ENCODE measurements at regions not wholly inside any gene's neighbourhood (a gene's known extent, or its start where the extent isn't known, plus 50 kb on each side); places are given as distances from the start of the nearest gene placed in this dataset.
"Not testable (repeated sequence)": the region's sequence is repeated elsewhere in the genome, so short reads cannot be mapped to it uniquely, and the experiment has no call there.

DNA sequence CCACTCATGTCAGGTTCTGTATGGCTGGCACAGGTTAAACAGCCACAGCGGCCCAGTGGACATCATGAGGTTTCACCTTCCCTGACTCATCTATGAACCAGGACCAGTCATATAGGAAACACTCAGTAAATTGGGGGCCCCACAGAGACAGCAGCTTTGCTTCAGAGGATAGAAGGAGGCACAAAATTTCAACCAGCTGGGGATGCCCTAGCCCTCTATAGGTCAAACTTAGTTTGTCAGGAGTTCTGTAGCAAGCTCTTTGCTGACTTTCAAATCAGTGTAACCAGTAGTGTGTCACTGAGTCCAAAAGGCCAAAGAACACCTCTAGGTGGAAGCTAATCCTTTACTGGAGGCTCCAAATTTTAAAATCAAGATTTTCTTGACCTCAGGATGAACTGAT lies 4157.8 kb upstream of the TPTE start:
- H3K9me3 ChIP-seq, H3K4me3 ChIP-seq, ATAC-seq, H3K4me1 ChIP-seq, H3K27ac ChIP-seq, H3K36me3 ChIP-seq, H3K27me3 ChIP-seq: not testable (repeated sequence)
- no CpG with 5 or more reads among the region's 1 CpG for WGBS, 2 donors (ENCODE audit: low coverage in 1 of 2)

DNA sequence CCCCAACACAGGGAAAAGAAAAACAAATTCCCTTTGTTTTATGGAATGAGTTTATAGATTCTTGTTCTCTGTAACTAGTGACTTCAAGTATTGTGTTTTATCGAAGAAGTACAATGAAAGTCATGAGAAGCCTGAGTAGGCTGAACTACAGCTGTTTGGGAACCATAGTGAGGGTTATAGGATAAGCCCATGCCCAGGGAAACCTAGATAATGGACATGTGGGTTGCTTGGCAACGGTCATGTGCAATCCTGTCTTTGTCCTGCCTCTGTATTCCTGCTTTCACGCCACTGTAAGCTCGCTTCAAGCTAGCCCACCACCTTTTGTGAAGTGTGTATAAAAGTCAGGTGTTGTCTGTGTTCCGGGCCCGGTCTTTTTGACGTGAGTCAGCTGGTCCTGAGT lies 4152.6 kb upstream of the TPTE start:
- not testable (repeated sequence) for H3K9me3 ChIP-seq, H3K36me3 ChIP-seq, H3K27me3 ChIP-seq, H3K4me1 ChIP-seq, ATAC-seq
- 11 to 17% methylated on average over 2 to 3 of the region's 7 CpGs for WGBS, 2 donors (ENCODE audit: low coverage in 1 of 2)
- Histone ChIP-seq H3K27ac (peak overlapping the region; percentile 65 to 93 (median 86)), H3K4me3 (peak overlapping the region; percentile 32 to 35)

DNA sequence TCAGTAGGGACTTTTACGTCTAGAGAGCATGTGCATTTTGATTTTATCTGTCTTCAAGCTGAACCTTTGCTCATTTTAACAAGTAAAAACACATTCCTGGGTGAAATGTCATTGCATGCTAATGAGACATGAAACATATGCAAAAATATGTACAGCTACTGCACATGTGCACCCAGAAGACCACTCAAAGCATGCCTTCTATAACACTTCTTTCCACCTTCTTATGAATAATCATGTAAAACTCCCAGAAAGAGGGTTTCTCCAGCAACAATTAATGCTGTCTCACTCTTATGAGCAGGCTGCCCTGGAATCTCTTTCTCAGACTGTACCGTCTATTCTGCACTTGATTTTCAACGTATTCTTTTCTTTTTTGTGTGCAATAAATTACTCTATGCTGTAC lies 4148.1 kb upstream of the TPTE start:
- WGBS, 2 donors (ENCODE audit: low coverage in 1 of 2), result no CpG with 5 or more reads among the region's 3 CpGs
- not testable (repeated sequence) for H3K4me1 ChIP-seq, H3K9me3 ChIP-seq, ATAC-seq, H3K36me3 ChIP-seq, H3K4me3 ChIP-seq, H3K27ac ChIP-seq
- H3K27me3 ChIP-seq, result peaks cover 11% of the 10 kb centered on the region

DNA sequence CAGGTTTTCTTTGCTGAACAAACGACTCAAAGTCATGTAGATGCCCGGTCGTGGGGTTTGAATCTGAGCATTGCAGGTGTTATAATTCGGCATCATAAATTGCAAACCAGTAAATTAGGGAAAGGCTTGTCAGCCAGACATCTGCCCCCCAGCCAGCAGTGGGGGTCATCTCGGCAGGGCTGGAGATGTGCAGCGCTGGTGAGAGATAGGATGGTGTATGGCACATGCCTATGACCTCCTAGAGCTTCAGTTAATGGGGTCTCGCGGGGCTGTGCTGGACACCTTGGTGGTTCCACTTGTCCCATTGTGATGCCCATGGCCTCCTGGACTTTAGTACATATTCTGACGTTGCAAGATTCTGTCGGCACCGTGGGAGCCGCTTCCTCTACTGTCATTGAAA lies 4147.2 kb upstream of the TPTE start:
- not testable (repeated sequence) for H3K27ac ChIP-seq, ATAC-seq, H3K36me3 ChIP-seq, H3K4me1 ChIP-seq, H3K9me3 ChIP-seq, H3K4me3 ChIP-seq
- 19 to 46% methylated on average over 7 to 11 of the region's 12 CpGs for WGBS, 2 donors (ENCODE audit: low coverage in 1 of 2)
- peaks cover 11% of the 10 kb centered on the region for H3K27me3 ChIP-seq
- TF ChIP-seq, protein P1, sequence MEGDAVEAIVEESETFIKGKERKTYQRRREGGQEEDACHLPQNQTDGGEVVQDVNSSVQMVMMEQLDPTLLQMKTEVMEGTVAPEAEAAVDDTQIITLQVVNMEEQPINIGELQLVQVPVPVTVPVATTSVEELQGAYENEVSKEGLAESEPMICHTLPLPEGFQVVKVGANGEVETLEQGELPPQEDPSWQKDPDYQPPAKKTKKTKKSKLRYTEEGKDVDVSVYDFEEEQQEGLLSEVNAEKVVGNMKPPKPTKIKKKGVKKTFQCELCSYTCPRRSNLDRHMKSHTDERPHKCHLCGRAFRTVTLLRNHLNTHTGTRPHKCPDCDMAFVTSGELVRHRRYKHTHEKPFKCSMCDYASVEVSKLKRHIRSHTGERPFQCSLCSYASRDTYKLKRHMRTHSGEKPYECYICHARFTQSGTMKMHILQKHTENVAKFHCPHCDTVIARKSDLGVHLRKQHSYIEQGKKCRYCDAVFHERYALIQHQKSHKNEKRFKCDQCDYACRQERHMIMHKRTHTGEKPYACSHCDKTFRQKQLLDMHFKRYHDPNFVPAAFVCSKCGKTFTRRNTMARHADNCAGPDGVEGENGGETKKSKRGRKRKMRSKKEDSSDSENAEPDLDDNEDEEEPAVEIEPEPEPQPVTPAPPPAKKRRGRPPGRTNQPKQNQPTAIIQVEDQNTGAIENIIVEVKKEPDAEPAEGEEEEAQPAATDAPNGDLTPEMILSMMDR (IDR thresholded peaks at IDR 0.05), result peak in 2 of 4 experiments; percentile 30 to 33

DNA sequence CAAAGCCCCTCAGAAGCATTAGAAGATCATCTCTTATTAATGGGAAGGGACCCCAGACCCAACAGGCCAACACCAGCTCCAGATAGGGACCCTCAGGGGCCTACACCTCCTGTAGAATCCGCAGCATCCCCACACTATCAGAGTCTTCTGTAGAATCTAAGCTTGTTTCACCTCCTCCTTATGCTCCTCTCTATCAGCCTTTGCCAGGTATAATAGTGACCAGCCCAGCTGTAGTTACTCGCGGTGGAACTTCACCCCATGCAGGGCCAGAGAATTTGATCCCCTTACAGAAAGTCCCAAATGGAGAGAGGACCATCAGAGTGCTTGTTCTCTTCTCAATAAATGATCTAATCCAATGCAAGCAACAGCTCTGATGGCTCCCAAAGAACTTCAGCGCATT lies 4146.5 kb upstream of the TPTE start:
- H3K9me3 ChIP-seq, ATAC-seq, H3K27ac ChIP-seq, H3K4me1 ChIP-seq, H3K4me3 ChIP-seq, H3K36me3 ChIP-seq: not testable (repeated sequence)
- WGBS, 2 donors (ENCODE audit: low coverage in 1 of 2), result 66 to 75% methylated on average over 4 of the region's 4 CpGs
- peaks cover 11% of the 10 kb centered on the region for H3K27me3 ChIP-seq

DNA sequence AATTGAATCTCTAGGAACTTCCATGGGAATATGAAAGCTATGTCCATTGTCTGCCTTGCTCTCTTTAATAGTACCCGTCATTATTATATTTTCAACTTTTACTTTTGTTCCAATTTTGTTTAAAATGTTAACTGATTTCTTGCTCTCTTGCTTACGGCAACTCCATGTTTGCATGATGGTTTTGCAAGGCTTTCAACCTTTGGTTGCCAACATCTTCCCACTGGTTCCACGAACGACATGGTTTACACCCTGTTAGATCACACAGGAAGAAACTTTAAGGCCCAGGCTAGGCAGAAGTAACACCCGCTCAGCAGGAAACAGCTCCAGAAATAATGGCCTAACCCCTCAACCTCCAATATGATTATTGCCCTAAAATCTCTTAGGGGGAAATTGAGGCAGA lies 4145.6 kb upstream of the TPTE start:
- not testable (repeated sequence) for ATAC-seq, H3K27ac ChIP-seq, H3K9me3 ChIP-seq, H3K4me3 ChIP-seq, H3K36me3 ChIP-seq, H3K4me1 ChIP-seq
- H3K27me3 ChIP-seq, result peaks cover 11% of the 10 kb centered on the region
- 51 to 83% methylated on average over 1 to 3 of the region's 5 CpGs for WGBS, 2 donors (ENCODE audit: low coverage in 1 of 2)

DNA sequence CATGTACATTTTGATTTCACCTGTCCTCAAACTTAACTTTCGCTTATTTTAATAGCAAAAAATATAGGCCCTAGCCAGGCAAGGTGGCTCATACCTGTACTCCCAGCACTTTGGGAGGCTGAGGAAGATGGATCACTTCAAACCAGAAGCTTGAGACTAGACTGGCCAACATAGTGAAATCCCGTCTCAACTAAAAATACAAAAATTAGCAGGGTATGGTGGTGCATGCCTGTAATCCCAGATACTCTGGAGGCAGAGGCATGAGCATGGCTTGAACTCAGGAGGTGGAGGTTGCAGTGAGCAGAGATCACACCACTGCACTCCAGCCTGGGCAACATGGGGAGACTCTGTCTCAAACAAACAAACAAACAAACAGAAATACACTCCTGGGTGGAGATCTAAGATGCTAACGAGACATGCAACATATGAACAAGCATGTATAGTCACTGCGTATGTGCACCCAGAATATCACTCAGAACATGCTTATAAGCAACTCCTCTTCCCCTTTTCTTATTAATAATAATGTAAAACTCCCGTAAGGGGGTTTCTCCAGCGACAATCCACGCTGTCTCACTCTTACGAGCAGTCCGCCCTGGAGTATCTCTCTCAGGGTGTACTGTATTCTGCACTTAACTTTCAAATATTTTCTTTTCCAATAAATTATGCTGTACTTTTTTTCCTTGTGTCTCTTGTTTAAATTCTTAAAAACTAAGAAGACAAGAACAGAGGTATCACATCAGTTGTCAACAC lies 4144.9 kb upstream of the TPTE start:
- H3K4me1 ChIP-seq, H3K9me3 ChIP-seq, H3K27ac ChIP-seq, H3K4me3 ChIP-seq, H3K36me3 ChIP-seq, ATAC-seq: not testable (repeated sequence)
- H3K27me3 ChIP-seq, result peaks cover 11% of the 10 kb centered on the region
- WGBS, 2 donors (ENCODE audit: low coverage in 1 of 2), result 62 to 67% methylated on average over 8 to 9 of the region's 9 CpGs

Small RNAs in the stretch of these regions (small RNA-seq; reads per million reads assigned to genes)
- gene RF00019, result 0 reads per million in 4 donors

All from gastroesophageal sphincter (tissue), 4 donors.